Transverse colon (tissue), 4 donors: ENCODE measurements at regions not wholly inside any gene's neighbourhood (a gene's known extent, or its start where the extent isn't known, plus 50 kb on each side); places are given as distances from the start of the nearest gene placed in this dataset.
A peak's percentile ranks its signal among the peaks of the same experiment; 100 is the strongest.

Source experiments
- DNase-seq: peaks from one replicate; pipeline ENCODE4 v3.0.0-alpha.2; 2019
- H3K27ac ChIP-seq, 4 donors: fragments of 200-600 bp; sonication (generic); 2 replicates each; pipeline ENCODE4 v1.5.1; 2016 to 2018; ENCODE audit warnings: inconsistent platforms in 4 of 4
- H3K27me3 ChIP-seq: fragments of 200-600 bp; sonication (generic); 2 replicates; pipeline ENCODE4 v1.5.1; 2017; ENCODE audit warnings: inconsistent platforms
- H3K36me3 ChIP-seq, 4 donors: fragments of 200-600 bp; sonication (generic); 2 replicates each; pipeline ENCODE4 v1.5.1; 2017 to 2019; ENCODE audit warnings: inconsistent platforms in 4 of 4
- H3K4me1 ChIP-seq, 4 donors: fragments of 200-600 bp; sonication (generic); 2 replicates each; pipeline ENCODE4 v1.5.1; 2017 to 2020; ENCODE audit warnings: inconsistent platforms in 4 of 4
- H3K4me3 ChIP-seq, 4 donors: fragments of 200-600 bp; sonication (generic); 1 replicate in 1 of 4; 2 replicates in 3 of 4; pipeline versions ENCODE4 v1.5.1 to v1.6.1; 2017 to 2019; ENCODE audit warnings: inconsistent platforms in 4 of 4
- H3K9me3 ChIP-seq, 2 donors: fragments of 200-600 bp; sonication (generic); 2 replicates each; pipeline ENCODE4 v1.5.1; 2017 to 2019; ENCODE audit warnings: inconsistent platforms in 2 of 2
- CTCF ChIP-seq, 5 experiments: fragments of 200-600 bp in 3 of 5; fragments of 450-650 bp in 2 of 5; sonication (generic) in 3 of 5; IDR thresholded peaks; 1 replicate in 2 of 5; 2 replicates in 3 of 5; pipeline ENCODE4 v1.5.1; 2016 to 2017; ENCODE audit warnings: antibody characterized with exemption in 5 of 5, inconsistent platforms in 3 of 5, mild to moderate bottlenecking in 2 of 5, moderate library complexity in 1 of 5
- EP300 ChIP-seq: sonication (generic); formaldehyde crosslinking; IDR thresholded peaks from one replicate; pipeline ENCODE4 v1.6.1; 2017; ENCODE audit warnings: antibody characterized with exemption, low read depth
- POLR2A ChIP-seq: fragments of 450-650 bp; IDR thresholded peaks from one replicate; pipeline ENCODE4 v1.6.1; 2016; ENCODE audit warnings: antibody characterized with exemption, mild to moderate bottlenecking, moderate library complexity
- POLR2AphosphoS5 ChIP-seq, 3 donors: sonication (generic); formaldehyde crosslinking; IDR thresholded peaks; one replicate each; pipeline ENCODE4 v1.6.1; 2016; ENCODE audit warnings: antibody characterized with exemption in 3 of 3
- WGBS, 2 donors: methylation state at CpG; one replicate each; pipeline ENCODE4 v1.1.5; 2018; ENCODE audit warnings: low coverage in 1 of 2; 5-methylcytosine and 5-hydroxymethylcytosine counted together
- in situ Hi-C, 4 donors: fragments of 200-750 bp; cut with MboI; loops; one replicate each; pipeline versions ENCODE4 v1.15.0 to v1.15.1; 2017; ENCODE audit warnings: low sequenced_read_pairs in 3 of 4, low pct_ligation_motif_present in 1 of 4, low pct_unique_long_range_greater_than_20kb in 1 of 4
- intact Hi-C: fragments of 100-400 bp; cut with DNase I; formaldehyde crosslinking; loops from one replicate; pipeline ENCODE4 v1.15.1; 2023; ENCODE audit warnings: low total_unique reads

- no peak overlapping the region for H3K4me3 ChIP-seq
- peak; percentile 52 for DNase-seq
- no peaks in the 10 kb centered on the region for H3K9me3 ChIP-seq
- peaks cover 0 to 16% (median 1%) of the 10 kb centered on the region in 4 donors for H3K4me1 ChIP-seq
- H3K27ac ChIP-seq = peak overlapping the region in 1 of 4 donors; percentile 4
- intact Hi-C loops = no loop called here
- no peaks in the 10 kb centered on the region for H3K36me3 ChIP-seq
- WGBS, 2 donors = 76 to 83% methylated on average over 2 to 4 of the region's 4 CpGs
- no peak for TF ChIP-seq POLR2AphosphoS5 (IDR thresholded peaks at IDR 0.05)
- no peak for TF ChIP-seq EP300
- TF ChIP-seq POLR2A = no peak
- TF ChIP-seq CTCF (IDR thresholded peaks at IDR 0.05) = no peak
- no peaks in the 10 kb centered on the region for H3K27me3 ChIP-seq
- in situ Hi-C loops = no loop called here
These were observed 156.1 kb downstream of the SNX18 start for GRCh38 chr5:54673523-54674225.

- no peak overlapping the region for H3K27ac ChIP-seq
- in situ Hi-C loops (no loop called here), intact Hi-C loops (no loop called here)
- DNase-seq = no peak
- H3K4me3 ChIP-seq = no peak overlapping the region
- no peaks in the 10 kb centered on the region for H3K9me3 ChIP-seq
- H3K4me1 ChIP-seq = peaks cover 0 to 16% (median 1%) of the 10 kb centered on the region in 4 donors
- H3K36me3 ChIP-seq = no peaks in the 10 kb centered on the region
- no peaks in the 10 kb centered on the region for H3K27me3 ChIP-seq
- TF ChIP-seq POLR2AphosphoS5 (IDR thresholded peaks at IDR 0.05) (no peak), POLR2A (no peak), CTCF (IDR thresholded peaks at IDR 0.05) (no peak), EP300 (no peak)
These were observed 155.3 kb downstream of the SNX18 start for GRCh38 chr5:54672871-54673270.

GRCh38 chr5:54671681-54672080, 154.1 kb downstream of the SNX18 start:
- Histone ChIP-seq H3K36me3 (no peaks in the 10 kb centered on the region), H3K4me1 (peaks cover 0 to 16% (median 1%) of the 10 kb centered on the region in 4 donors), H3K4me3 (no peak overlapping the region), H3K27ac (peak overlapping the region; percentile 24 to 35 (median 27)), H3K9me3 (no peaks in the 10 kb centered on the region), H3K27me3 (no peaks in the 10 kb centered on the region)
- 65 to 86% methylated on average over 1 to 2 of the region's 2 CpGs for WGBS, 2 donors
- in situ Hi-C loops (no loop called here), intact Hi-C loops (no loop called here)
- TF ChIP-seq EP300 (no peak), POLR2AphosphoS5 (IDR thresholded peaks at IDR 0.05) (no peak), CTCF (IDR thresholded peaks at IDR 0.05) (no peak), POLR2A (no peak)
- DNase-seq = no peak

- Histone ChIP-seq H3K27ac (peak overlapping the region; percentile 24 to 35 (median 27)), H3K9me3 (no peaks in the 10 kb centered on the region)
- 56 to 57% methylated on average over 4 of the region's 4 CpGs for WGBS, 2 donors
These were observed 153.6 kb downstream of the SNX18 start for GRCh38 chr5:54671111-54671531.

More at GRCh38 chr5:54671111-54671531, 153.6 kb downstream of the SNX18 start:
- intact Hi-C loops = no loop called here
- H3K4me3 ChIP-seq = no peak overlapping the region
- H3K4me1 ChIP-seq = peaks cover 0 to 16% (median 1%) of the 10 kb centered on the region in 4 donors
- no peak for TF ChIP-seq POLR2AphosphoS5 (IDR thresholded peaks at IDR 0.05)
- no peak for TF ChIP-seq POLR2A
- TF ChIP-seq CTCF (IDR thresholded peaks at IDR 0.05) = no peak
- no peak for TF ChIP-seq EP300
- in situ Hi-C loops = no loop called here
- DNase-seq = no peak
- no peaks in the 10 kb centered on the region for H3K27me3 ChIP-seq
- H3K36me3 ChIP-seq = no peaks in the 10 kb centered on the region
